ENCODE measurements at regions not wholly inside any gene's neighbourhood (a gene's known extent, or its start where the extent isn't known, plus 50 kb on each side); places are given as distances from the start of the nearest gene placed in this dataset.

DNA sequence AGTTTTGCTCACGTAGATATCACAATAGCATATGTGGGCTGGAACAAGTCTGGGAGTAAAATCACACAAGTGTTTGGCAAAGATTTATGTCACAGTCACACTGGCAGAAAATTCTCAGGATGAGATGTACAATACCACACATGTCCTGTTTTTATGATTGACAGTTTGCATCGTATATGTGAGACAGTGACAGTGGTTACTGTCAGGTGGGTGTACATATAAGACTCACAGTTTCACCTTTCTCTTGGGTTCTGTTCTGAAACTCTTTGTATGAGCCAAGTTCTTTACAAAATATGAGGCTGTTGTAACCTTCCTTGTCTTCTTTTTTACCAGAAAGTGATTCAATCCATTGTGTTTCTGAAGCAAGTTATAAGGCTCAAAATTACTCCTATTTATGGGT, 1012.5 kb upstream of the AMELY start:
- Mint-ChIP-seq H3K36me3 (no peaks in the 10 kb centered on the region), H3K4me3 (no peak overlapping the region), H3K4me1 (no peaks in the 10 kb centered on the region), H3K27ac (no peak overlapping the region), H3K27me3 (no peaks in the 10 kb centered on the region), H3K9me3 (no peaks in the 10 kb centered on the region)
- no peaks in the 10 kb centered on the region for H3K27me3 ChIP-seq (replicated peaks in 1 of 2; ENCODE audit: control insufficient read depth in 2 of 2, extremely low read depth in 1 of 2, insufficient read depth in 2 of 2, low read length in 1 of 2)
- no peaks in the 10 kb centered on the region for H3K9me3 ChIP-seq
- POLR2A ChIA-PET = no interaction called here
- H3K36me3 ChIP-seq (ENCODE audit: control insufficient read depth in 2 of 2, extremely low read depth in 1 of 2, insufficient read depth in 1 of 2, low read length in 1 of 2) = no peaks in the 10 kb centered on the region
- no peak overlapping the region for H3K4me3 ChIP-seq (ENCODE audit: control insufficient read depth in 1 of 2, extremely low read depth in 1 of 2, low read length in 1 of 2)
- WGBS (ENCODE audit: insufficient coverage) = no CpG with 5 or more reads among the region's 2 CpGs
- H3K4me1 ChIP-seq (ENCODE audit: control insufficient read depth in 1 of 2, extremely low read depth in 1 of 2, insufficient read depth in 2 of 2, low read length in 2 of 2) = no peaks in the 10 kb centered on the region
- ATAC-seq (replicated peaks in 1 of 4) (no peak), DNase-seq (no peak)
- H3K27ac ChIP-seq (ENCODE audit: low read length) = no peak overlapping the region
- CTCF ChIA-PET = no interaction called here

GRCh38 chrY:7923476-7924017, 1012.0 kb upstream of the AMELY start:
- POLR2A ChIA-PET = no interaction called here
- CTCF ChIA-PET = no interaction called here
- ATAC-seq (replicated peaks in 1 of 4) (no peak), DNase-seq (no peak)
- Histone ChIP-seq H3K9me3 (no peaks in the 10 kb centered on the region), H3K27ac (ENCODE audit: low read length) (no peak overlapping the region), H3K36me3 (ENCODE audit: control insufficient read depth in 2 of 2, extremely low read depth in 1 of 2, insufficient read depth in 1 of 2, low read length in 1 of 2) (no peaks in the 10 kb centered on the region), H3K4me3 (ENCODE audit: control insufficient read depth in 1 of 2, extremely low read depth in 1 of 2, low read length in 1 of 2) (no peak overlapping the region), H3K27me3 (replicated peaks in 1 of 2; ENCODE audit: control insufficient read depth in 2 of 2, extremely low read depth in 1 of 2, insufficient read depth in 2 of 2, low read length in 1 of 2) (no peaks in the 10 kb centered on the region), H3K4me1 (ENCODE audit: control insufficient read depth in 1 of 2, extremely low read depth in 1 of 2, insufficient read depth in 2 of 2, low read length in 2 of 2) (no peaks in the 10 kb centered on the region)
- H3K27me3 Mint-ChIP-seq = no peaks in the 10 kb centered on the region
- H3K4me1 Mint-ChIP-seq = no peaks in the 10 kb centered on the region
- H3K27ac Mint-ChIP-seq = no peak overlapping the region
- H3K4me3 Mint-ChIP-seq = no peak overlapping the region
- no peaks in the 10 kb centered on the region for H3K9me3 Mint-ChIP-seq
- no peaks in the 10 kb centered on the region for H3K36me3 Mint-ChIP-seq

DNA sequence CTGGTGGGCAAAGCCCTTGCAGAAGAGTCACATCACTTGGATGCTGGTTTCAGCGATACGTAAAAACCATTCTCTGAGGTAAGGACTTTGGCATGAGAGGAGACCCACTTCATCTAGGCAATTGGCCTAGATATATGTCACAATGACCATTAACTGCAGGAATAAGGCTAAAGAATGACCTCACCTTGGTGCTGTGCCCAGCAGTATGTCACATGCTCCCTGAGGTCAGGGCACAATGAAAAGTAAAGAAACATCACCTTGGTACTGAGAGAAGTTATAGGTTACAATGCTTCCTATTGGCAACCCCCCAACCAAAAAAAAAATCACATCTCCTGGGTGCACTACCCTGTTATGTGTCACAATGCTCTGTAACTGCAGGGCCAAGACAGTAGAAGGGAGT, 1008.8 kb upstream of the AMELY start:
- no peaks in the 10 kb centered on the region for H3K27me3 Mint-ChIP-seq
- no peaks in the 10 kb centered on the region for H3K9me3 Mint-ChIP-seq
- no CpG with 5 or more reads among the region's 2 CpGs for WGBS (ENCODE audit: insufficient coverage)
- CTCF ChIA-PET = no interaction called here
- ATAC-seq (replicated peaks in 1 of 4) (no peak), DNase-seq (no peak)
- POLR2A ChIA-PET = no interaction called here
- no peaks in the 10 kb centered on the region for H3K9me3 ChIP-seq
- no peaks in the 10 kb centered on the region for H3K36me3 Mint-ChIP-seq
- no peak overlapping the region for H3K4me3 ChIP-seq (ENCODE audit: control insufficient read depth in 1 of 2, extremely low read depth in 1 of 2, low read length in 1 of 2)
- no peak overlapping the region for H3K27ac ChIP-seq (ENCODE audit: low read length)
- H3K4me1 ChIP-seq (ENCODE audit: control insufficient read depth in 1 of 2, extremely low read depth in 1 of 2, insufficient read depth in 2 of 2, low read length in 2 of 2) = no peaks in the 10 kb centered on the region
- no peak overlapping the region for H3K27ac Mint-ChIP-seq
- no peak overlapping the region for H3K4me3 Mint-ChIP-seq
- H3K27me3 ChIP-seq (replicated peaks in 1 of 2; ENCODE audit: control insufficient read depth in 2 of 2, extremely low read depth in 1 of 2, insufficient read depth in 2 of 2, low read length in 1 of 2) = no peaks in the 10 kb centered on the region
- H3K4me1 Mint-ChIP-seq = no peaks in the 10 kb centered on the region
- H3K36me3 ChIP-seq (ENCODE audit: control insufficient read depth in 2 of 2, extremely low read depth in 1 of 2, insufficient read depth in 1 of 2, low read length in 1 of 2) = no peaks in the 10 kb centered on the region

DNA sequence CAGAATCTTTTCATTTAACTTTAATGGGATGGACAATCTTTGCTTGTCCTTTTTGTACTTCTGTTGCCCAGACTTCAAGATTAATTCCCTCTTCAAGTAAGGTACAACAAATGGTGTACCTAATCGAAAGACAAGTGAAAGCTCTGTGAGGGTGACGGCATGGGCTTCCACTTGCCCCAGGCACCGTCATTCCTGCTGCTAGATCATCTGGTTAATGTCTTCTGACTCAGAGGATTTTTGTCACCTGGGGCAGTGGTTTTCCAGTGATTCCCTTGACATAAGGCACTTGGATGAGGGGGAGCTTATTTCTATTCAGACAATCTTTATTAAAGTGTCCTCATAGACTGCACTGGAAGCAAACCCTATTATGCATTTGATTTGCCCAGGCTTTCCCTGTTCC, 977.0 kb upstream of the AMELY start:
- Mint-ChIP-seq H3K27ac (no peak overlapping the region), H3K36me3 (no peaks in the 10 kb centered on the region), H3K4me3 (no peak overlapping the region), H3K27me3 (peaks cover 0 to 8% of the 10 kb centered on the region in 2 donors), H3K9me3 (no peaks in the 10 kb centered on the region), H3K4me1 (no peaks in the 10 kb centered on the region)
- DNase-seq (no peak), ATAC-seq (replicated peaks in 1 of 4) (no peak)
- no peak overlapping the region for H3K4me3 ChIP-seq (ENCODE audit: control insufficient read depth in 1 of 2, extremely low read depth in 1 of 2, low read length in 1 of 2)
- H3K27me3 ChIP-seq (replicated peaks in 1 of 2; ENCODE audit: control insufficient read depth in 2 of 2, extremely low read depth in 1 of 2, insufficient read depth in 2 of 2, low read length in 1 of 2) = no peaks in the 10 kb centered on the region
- H3K9me3 ChIP-seq = no peaks in the 10 kb centered on the region
- H3K4me1 ChIP-seq (ENCODE audit: control insufficient read depth in 1 of 2, extremely low read depth in 1 of 2, insufficient read depth in 2 of 2, low read length in 2 of 2) = no peaks in the 10 kb centered on the region
- ChIA-PET CTCF (no interaction called here), POLR2A (no interaction called here)
- no peak overlapping the region for H3K27ac ChIP-seq (ENCODE audit: low read length)
- WGBS (ENCODE audit: insufficient coverage) = no CpG with 5 or more reads among the region's 3 CpGs
- no peaks in the 10 kb centered on the region for H3K36me3 ChIP-seq (ENCODE audit: control insufficient read depth in 2 of 2, extremely low read depth in 1 of 2, insufficient read depth in 1 of 2, low read length in 1 of 2)

DNA sequence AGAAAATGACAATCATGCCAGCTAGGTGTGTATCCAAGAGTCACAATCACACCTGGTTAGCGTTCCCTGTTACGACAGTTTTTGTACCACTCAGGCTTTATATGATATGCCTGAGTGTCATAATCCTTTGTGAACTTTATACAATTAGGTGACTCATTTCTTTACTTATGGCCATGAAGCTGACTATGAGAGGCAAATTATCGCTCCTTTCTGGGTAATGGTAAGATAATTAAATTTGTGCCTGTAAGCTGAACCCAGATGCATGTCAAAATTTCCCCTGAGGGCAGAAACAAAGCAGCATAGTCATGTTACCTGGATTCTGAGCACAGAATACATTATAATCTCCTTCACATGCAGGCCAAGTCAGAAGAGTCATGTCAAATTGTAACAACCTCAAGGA, 970.1 kb upstream of the AMELY start:
- Mint-ChIP-seq H3K36me3 (no peaks in the 10 kb centered on the region), H3K4me1 (no peaks in the 10 kb centered on the region), H3K4me3 (no peak overlapping the region), H3K27me3 (no peaks in the 10 kb centered on the region), H3K27ac (no peak overlapping the region), H3K9me3 (no peaks in the 10 kb centered on the region)
- ATAC-seq (replicated peaks in 1 of 4) (no peak), DNase-seq (no peak)
- H3K4me1 ChIP-seq (ENCODE audit: control insufficient read depth in 1 of 2, extremely low read depth in 1 of 2, insufficient read depth in 2 of 2, low read length in 2 of 2) = no peaks in the 10 kb centered on the region
- no peak overlapping the region for H3K4me3 ChIP-seq (ENCODE audit: control insufficient read depth in 1 of 2, extremely low read depth in 1 of 2, low read length in 1 of 2)
- H3K27me3 ChIP-seq (replicated peaks in 1 of 2; ENCODE audit: control insufficient read depth in 2 of 2, extremely low read depth in 1 of 2, insufficient read depth in 2 of 2, low read length in 1 of 2) = no peaks in the 10 kb centered on the region
- no peaks in the 10 kb centered on the region for H3K9me3 ChIP-seq
- ChIA-PET POLR2A (no interaction called here), CTCF (interaction anchor here in 1 of 2 donors (0.6 kb wide), 1 partner anchor 120 kb away, joined by 3 read pairs; no protein-coding TSS in a partner anchor)
- no peak overlapping the region for H3K27ac ChIP-seq (ENCODE audit: low read length)
- WGBS (ENCODE audit: insufficient coverage) = no CpG with 5 or more reads among the region's 3 CpGs
- no peaks in the 10 kb centered on the region for H3K36me3 ChIP-seq (ENCODE audit: control insufficient read depth in 2 of 2, extremely low read depth in 1 of 2, insufficient read depth in 1 of 2, low read length in 1 of 2)

DNA sequence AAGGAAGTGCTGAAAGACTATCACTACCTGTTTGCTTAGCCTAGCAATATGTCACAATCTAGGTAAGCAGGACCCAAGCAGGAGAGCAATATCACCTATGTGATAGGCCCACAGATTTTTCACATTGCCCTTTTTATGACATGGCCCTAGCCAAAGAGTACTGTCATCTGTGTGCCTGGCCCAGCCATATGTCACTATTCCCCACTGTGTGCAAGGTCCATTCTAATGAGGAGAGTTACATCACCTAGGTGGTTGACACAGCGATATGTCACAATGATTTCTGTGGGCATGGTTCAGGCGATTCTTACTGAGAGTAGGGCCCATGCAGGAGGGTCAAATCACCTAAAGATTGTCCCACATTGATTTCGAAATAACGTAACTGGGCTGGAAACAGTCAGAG, 967.7 kb upstream of the AMELY start:
- no peaks in the 10 kb centered on the region for H3K4me1 ChIP-seq (ENCODE audit: control insufficient read depth in 1 of 2, extremely low read depth in 1 of 2, insufficient read depth in 2 of 2, low read length in 2 of 2)
- H3K9me3 ChIP-seq = no peaks in the 10 kb centered on the region
- CTCF ChIA-PET = no interaction called here
- no peak overlapping the region for H3K27ac Mint-ChIP-seq
- no peaks in the 10 kb centered on the region for H3K27me3 Mint-ChIP-seq
- no peaks in the 10 kb centered on the region for H3K36me3 Mint-ChIP-seq
- H3K4me3 Mint-ChIP-seq = no peak overlapping the region
- H3K27ac ChIP-seq (ENCODE audit: low read length) = no peak overlapping the region
- POLR2A ChIA-PET = no interaction called here
- H3K4me3 ChIP-seq (ENCODE audit: control insufficient read depth in 1 of 2, extremely low read depth in 1 of 2, low read length in 1 of 2) = no peak overlapping the region
- no peaks in the 10 kb centered on the region for H3K27me3 ChIP-seq (replicated peaks in 1 of 2; ENCODE audit: control insufficient read depth in 2 of 2, extremely low read depth in 1 of 2, insufficient read depth in 2 of 2, low read length in 1 of 2)
- no peaks in the 10 kb centered on the region for H3K9me3 Mint-ChIP-seq
- H3K4me1 Mint-ChIP-seq = no peaks in the 10 kb centered on the region
- H3K36me3 ChIP-seq (ENCODE audit: control insufficient read depth in 2 of 2, extremely low read depth in 1 of 2, insufficient read depth in 1 of 2, low read length in 1 of 2) = no peaks in the 10 kb centered on the region
- DNase-seq = no peak
- ATAC-seq (replicated peaks in 1 of 4) = no peak
- WGBS (ENCODE audit: insufficient coverage) = no CpG with 5 or more reads among the region's 4 CpGs

- no peaks in the 10 kb centered on the region for H3K36me3 Mint-ChIP-seq
- H3K36me3 ChIP-seq (ENCODE audit: control insufficient read depth in 2 of 2, extremely low read depth in 1 of 2, insufficient read depth in 1 of 2, low read length in 1 of 2) = no peaks in the 10 kb centered on the region
- POLR2A ChIA-PET = no interaction called here
- CTCF ChIA-PET = no interaction called here
- H3K4me1 ChIP-seq (ENCODE audit: control insufficient read depth in 1 of 2, extremely low read depth in 1 of 2, insufficient read depth in 2 of 2, low read length in 2 of 2) = no peaks in the 10 kb centered on the region
- no peaks in the 10 kb centered on the region for H3K9me3 ChIP-seq
- no peak overlapping the region for H3K4me3 ChIP-seq (ENCODE audit: control insufficient read depth in 1 of 2, extremely low read depth in 1 of 2, low read length in 1 of 2)
- H3K27me3 ChIP-seq (replicated peaks in 1 of 2; ENCODE audit: control insufficient read depth in 2 of 2, extremely low read depth in 1 of 2, insufficient read depth in 2 of 2, low read length in 1 of 2) = no peaks in the 10 kb centered on the region
- H3K4me1 Mint-ChIP-seq = no peaks in the 10 kb centered on the region
- H3K27ac Mint-ChIP-seq = no peak overlapping the region
- H3K27me3 Mint-ChIP-seq = no peaks in the 10 kb centered on the region
- H3K4me3 Mint-ChIP-seq = no peak overlapping the region
- H3K27ac ChIP-seq (ENCODE audit: low read length) = no peak overlapping the region
- no peak for ATAC-seq (replicated peaks in 1 of 4)
- H3K9me3 Mint-ChIP-seq = no peaks in the 10 kb centered on the region
- WGBS (ENCODE audit: insufficient coverage) = no CpG with 5 or more reads among the region's 1 CpG
- no peak for DNase-seq
These were observed 967.2 kb upstream of the AMELY start for GRCh38 chrY:7878719-7879118.

Measured in T-cell (primary cell).